DOHH2 (cell line): ENCODE measurements at regions not wholly inside any gene's neighbourhood (a gene's known extent, or its start where the extent isn't known, plus 50 kb on each side); places are given as distances from the start of the nearest gene placed in this dataset.

Experiments
- H3F3A ChIP-seq: fragments of 200-600 bp; sonication (generic), shearing (Covaris generic); 2 replicates; pipeline ENCODE4 v1.6.0; 2016; ENCODE audit warnings: antibody characterized with exemption, mild to moderate bottlenecking; ENCODE audit not compliant: control insufficient read depth, insufficient read depth
- H3K27ac ChIP-seq: fragments of 200-600 bp; sonication (generic); 2 replicates; pipeline ENCODE4 v1.5.1; 2014; ENCODE audit warnings: low read depth, mild to moderate bottlenecking, low read length, moderate library complexity
- H3K27me3 ChIP-seq: fragments of 200-600 bp; sonication (generic); 2 replicates; pipeline ENCODE4 v1.6.1; 2014; ENCODE audit warnings: mild to moderate bottlenecking, low read length, mixed read lengths; ENCODE audit not compliant: control insufficient read depth
- H3K36me3 ChIP-seq: fragments of 200-600 bp; sonication (generic); 2 replicates; pipeline ENCODE4 v1.6.1; 2014; ENCODE audit warnings: mild to moderate bottlenecking, low read length, moderate library complexity, mixed read lengths; ENCODE audit not compliant: control insufficient read depth
- H3K4me1 ChIP-seq: fragments of 200-600 bp; sonication (generic); 2 replicates; pipeline ENCODE4 v1.6.1; 2014; ENCODE audit warnings: mild to moderate bottlenecking, low read length, mixed read lengths; ENCODE audit not compliant: control insufficient read depth
- H3K4me2 ChIP-seq: fragments of 200-600 bp; sonication (generic); 2 replicates; pipeline ENCODE4 v1.6.0; 2014; ENCODE audit warnings: mild to moderate bottlenecking, low read length, moderate library complexity
- H3K4me3 ChIP-seq: fragments of 200-600 bp; sonication (generic); 2 replicates; pipeline ENCODE4 v1.5.1; 2014; ENCODE audit warnings: mild to moderate bottlenecking, low read length, mixed read lengths
- H3K79me2 ChIP-seq: fragments of 200-600 bp; sonication (generic); 2 replicates; pipeline ENCODE4 v1.6.1; 2014; ENCODE audit warnings: mild to moderate bottlenecking, low read length, mixed read lengths; ENCODE audit not compliant: control insufficient read depth
- H3K9me2 ChIP-seq: fragments of 200-600 bp; sonication (generic); replicated peaks from 2 replicates; pipeline ENCODE4 v1.6.1; 2014; ENCODE audit warnings: mild to moderate bottlenecking, low read length, mixed read lengths; ENCODE audit not compliant: control insufficient read depth
- H3K9me3 ChIP-seq: fragments of 200-600 bp; sonication (generic); 2 replicates; pipeline ENCODE4 v1.6.1; 2014; ENCODE audit warnings: antibody characterized with exemption, low read length, mixed read lengths; ENCODE audit not compliant: control insufficient read depth, insufficient read depth
- H4K20me1 ChIP-seq: fragments of 200-600 bp; sonication (generic); 2 replicates; pipeline ENCODE4 v1.6.0; 2014; ENCODE audit warnings: low read depth, mild to moderate bottlenecking, antibody characterized with exemption, low read length, moderate library complexity; ENCODE audit not compliant: control insufficient read depth, insufficient read depth
- EZH2phosphoT487 ChIP-seq: fragments of 200-600 bp; sonication (generic); IDR thresholded peaks from 2 replicates; pipeline ENCODE4 v1.6.1; 2017; ENCODE audit warnings: borderline replicate concordance, mild to moderate bottlenecking, antibody characterized with exemption, low read length, moderate library complexity, mixed read lengths
- TF ChIP-seq, protein P1 (sequence below): fragments of 200-600 bp; sonication (generic); IDR thresholded peaks from one replicate; pipeline ENCODE4 v1.5.1; 2014; ENCODE audit warnings: antibody characterized with exemption, mild to moderate bottlenecking, low read depth, low read length; ENCODE audit not compliant: poor library complexity, severe bottlenecking

DNA sequence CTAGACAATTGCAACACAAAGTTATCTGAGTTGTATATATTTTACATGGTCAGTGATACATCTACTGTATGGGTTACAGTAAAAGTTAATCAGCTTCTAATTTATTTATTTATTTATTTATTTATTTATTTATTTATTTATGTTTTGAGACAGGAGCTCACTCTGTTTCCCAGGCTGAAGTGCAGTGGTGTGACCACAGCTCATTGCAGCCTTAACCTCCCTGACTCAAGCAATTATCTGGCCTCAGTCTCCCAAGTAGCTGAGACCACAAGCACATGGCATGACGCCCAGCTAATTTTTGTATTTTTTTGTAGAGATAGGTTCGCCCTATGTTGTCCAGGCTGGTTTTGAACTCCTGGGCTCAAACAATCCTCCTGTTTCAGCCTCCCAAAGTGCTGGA lies 241.6 kb downstream of the PTPRC start:
- H3K27ac ChIP-seq: no peak overlapping the region
- peaks cover 90% of the 10 kb centered on the region for H3K36me3 ChIP-seq
- H3K79me2 ChIP-seq: peaks cover 89% of the 10 kb centered on the region
- H3K9me3 ChIP-seq: no peaks in the 10 kb centered on the region
- no peak overlapping the region for H3K4me3 ChIP-seq
- no peaks in the 10 kb centered on the region for H3K27me3 ChIP-seq
- no peak overlapping the region for H3K4me2 ChIP-seq
- peaks cover 6% of the 10 kb centered on the region; the same call in 1 of the 2 replicates for H3F3A ChIP-seq
- no peaks in the 10 kb centered on the region for H3K4me1 ChIP-seq
- H3K9me2 ChIP-seq: no peaks in the 10 kb centered on the region
- TF ChIP-seq, protein P1, sequence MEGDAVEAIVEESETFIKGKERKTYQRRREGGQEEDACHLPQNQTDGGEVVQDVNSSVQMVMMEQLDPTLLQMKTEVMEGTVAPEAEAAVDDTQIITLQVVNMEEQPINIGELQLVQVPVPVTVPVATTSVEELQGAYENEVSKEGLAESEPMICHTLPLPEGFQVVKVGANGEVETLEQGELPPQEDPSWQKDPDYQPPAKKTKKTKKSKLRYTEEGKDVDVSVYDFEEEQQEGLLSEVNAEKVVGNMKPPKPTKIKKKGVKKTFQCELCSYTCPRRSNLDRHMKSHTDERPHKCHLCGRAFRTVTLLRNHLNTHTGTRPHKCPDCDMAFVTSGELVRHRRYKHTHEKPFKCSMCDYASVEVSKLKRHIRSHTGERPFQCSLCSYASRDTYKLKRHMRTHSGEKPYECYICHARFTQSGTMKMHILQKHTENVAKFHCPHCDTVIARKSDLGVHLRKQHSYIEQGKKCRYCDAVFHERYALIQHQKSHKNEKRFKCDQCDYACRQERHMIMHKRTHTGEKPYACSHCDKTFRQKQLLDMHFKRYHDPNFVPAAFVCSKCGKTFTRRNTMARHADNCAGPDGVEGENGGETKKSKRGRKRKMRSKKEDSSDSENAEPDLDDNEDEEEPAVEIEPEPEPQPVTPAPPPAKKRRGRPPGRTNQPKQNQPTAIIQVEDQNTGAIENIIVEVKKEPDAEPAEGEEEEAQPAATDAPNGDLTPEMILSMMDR: no peak
- TF ChIP-seq EZH2phosphoT487: no peak
- no peaks in the 10 kb centered on the region for H4K20me1 ChIP-seq

DNA sequence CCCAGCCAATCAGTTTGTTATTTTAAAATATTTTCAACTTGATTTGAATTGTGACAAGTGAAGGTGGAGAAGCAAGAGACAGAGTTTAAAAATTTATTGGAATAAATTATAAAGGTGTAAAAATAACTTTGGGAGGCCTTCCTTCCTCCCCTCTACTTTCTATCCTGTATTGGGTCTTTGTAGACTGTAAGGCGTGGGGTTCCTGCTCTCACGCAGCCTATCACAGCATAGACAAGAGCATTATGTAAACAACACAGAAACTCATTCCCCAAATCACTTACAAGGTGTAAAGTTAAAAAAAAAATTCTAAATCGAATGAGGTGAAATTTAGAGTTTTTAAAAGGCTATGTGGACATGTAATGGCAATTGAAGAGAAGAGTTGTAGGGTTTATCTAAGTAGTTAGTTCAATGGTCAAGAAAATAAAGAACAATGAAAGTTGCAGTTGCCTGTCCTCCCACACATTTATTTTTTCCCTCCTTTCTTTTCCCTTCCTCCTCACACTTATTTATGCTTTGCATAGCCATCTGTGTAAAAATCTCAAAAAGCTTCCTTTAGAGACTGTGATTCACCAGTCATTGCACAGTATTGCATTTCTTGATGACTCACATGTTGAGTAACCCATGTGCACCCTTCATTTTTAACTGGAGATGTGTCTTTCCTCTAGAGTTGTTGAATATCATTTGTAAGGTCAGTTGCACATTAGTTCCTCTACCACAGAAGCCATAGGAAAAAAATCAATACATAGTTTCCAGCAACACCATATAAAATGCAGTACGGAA lies 242.2 kb downstream of the PTPRC start:
- no peaks in the 10 kb centered on the region for H3K4me1 ChIP-seq
- H3K4me3 ChIP-seq: no peak overlapping the region
- H3K9me3 ChIP-seq: no peaks in the 10 kb centered on the region
- H3K27me3 ChIP-seq: no peaks in the 10 kb centered on the region
- peaks cover 7% of the 10 kb centered on the region; the same call in 1 of the 2 replicates for H3F3A ChIP-seq
- H3K9me2 ChIP-seq: no peaks in the 10 kb centered on the region
- TF ChIP-seq, protein P1: no peak
- TF ChIP-seq EZH2phosphoT487: no peak
- no peak overlapping the region for H3K4me2 ChIP-seq
- no peak overlapping the region for H3K27ac ChIP-seq
- H3K36me3 ChIP-seq: peaks cover 90% of the 10 kb centered on the region
- no peaks in the 10 kb centered on the region for H4K20me1 ChIP-seq
- H3K79me2 ChIP-seq: peaks cover 90% of the 10 kb centered on the region

DNA sequence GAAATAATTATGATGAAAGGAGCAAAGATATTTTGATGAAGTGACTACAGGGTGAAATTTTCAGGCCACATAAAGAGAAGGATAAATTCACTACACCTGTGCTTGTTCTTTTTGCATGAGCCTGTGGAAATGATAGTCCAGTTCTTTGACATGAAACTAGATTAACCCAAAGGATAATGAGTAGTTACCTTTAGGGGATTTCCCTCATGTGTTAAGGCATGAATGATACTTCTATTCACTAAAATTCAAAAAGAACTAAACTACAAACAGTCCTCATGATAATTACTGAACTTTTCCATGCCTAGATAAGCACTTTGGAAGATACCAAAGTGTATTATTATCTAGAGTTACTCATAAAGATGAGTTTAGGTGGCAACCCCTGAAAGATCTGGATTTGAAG lies 244.3 kb downstream of the PTPRC start:
- H3K4me1 ChIP-seq: no peaks in the 10 kb centered on the region
- peaks cover 7% of the 10 kb centered on the region for H3F3A ChIP-seq
- no peak overlapping the region for H3K4me2 ChIP-seq
- no peaks in the 10 kb centered on the region for H3K9me3 ChIP-seq
- no peaks in the 10 kb centered on the region for H3K27me3 ChIP-seq
- peaks cover 92% of the 10 kb centered on the region for H3K79me2 ChIP-seq
- no peaks in the 10 kb centered on the region for H4K20me1 ChIP-seq
- no peak overlapping the region for H3K4me3 ChIP-seq
- TF ChIP-seq, protein P1: no peak
- TF ChIP-seq EZH2phosphoT487: no peak
- peaks cover 90% of the 10 kb centered on the region for H3K36me3 ChIP-seq
- H3K27ac ChIP-seq: no peak overlapping the region
- H3K9me2 ChIP-seq: no peaks in the 10 kb centered on the region
